ENCODE measurements at regions not wholly inside any gene's neighbourhood (a gene's known extent, or its start where the extent isn't known, plus 50 kb on each side); places are given as distances from the start of the nearest gene placed in this dataset.

- no peaks in the 10 kb centered on the region for H3K36me3 ChIP-seq (ENCODE audit: control insufficient read depth in 4 of 4, insufficient read depth in 4 of 4, low read length in 4 of 4)
- TF ChIP-seq CTCF (IDR thresholded peaks at IDR 0.05; ENCODE audit: control extremely low read depth, extremely low read depth): no peak
- DNase-seq (no peak), ATAC-seq (ENCODE audit: insufficient read depth, low FRiP score) (no peak)
- no peaks in the 10 kb centered on the region for H3K9me3 ChIP-seq (ENCODE audit: control insufficient read depth in 4 of 4, insufficient read depth in 3 of 4, low read length in 3 of 4)
- 47 to 60% methylated on average over 2 of the region's 2 CpGs for WGBS, 2 donors
- H3K9ac ChIP-seq (ENCODE audit: insufficient read depth in 1 of 2, low read length in 2 of 2): no peak overlapping the region
- no peak overlapping the region for H3K4me3 ChIP-seq
- no peaks in the 10 kb centered on the region for H3K4me1 ChIP-seq (ENCODE audit: control insufficient read depth in 5 of 5, insufficient read depth in 5 of 5, low read length in 5 of 5)
- no peak overlapping the region for H3K27ac ChIP-seq (ENCODE audit: low read depth in 1 of 2, low read length in 1 of 2)
- no peaks in the 10 kb centered on the region for H3K27me3 ChIP-seq (ENCODE audit: control insufficient read depth in 3 of 3, insufficient read depth in 3 of 3, low read length in 2 of 3)
These were observed 644.9 kb upstream of the NCAM2 start for GRCh38 chr21:20353351-20353750.

GRCh38 chr21:20373031-20373430 lies 625.2 kb upstream of the NCAM2 start:
- no peak overlapping the region for H3K4me3 ChIP-seq
- no peak overlapping the region for H3K9ac ChIP-seq (ENCODE audit: insufficient read depth in 1 of 2, low read length in 2 of 2)
- ATAC-seq (ENCODE audit: insufficient read depth, low FRiP score): no peak
- WGBS, 2 donors: 55 to 69% methylated on average over 4 of the region's 4 CpGs
- H3K4me1 ChIP-seq (ENCODE audit: control insufficient read depth in 5 of 5, insufficient read depth in 5 of 5, low read length in 5 of 5): no peaks in the 10 kb centered on the region
- DNase-seq: no peak
- no peaks in the 10 kb centered on the region for H3K27me3 ChIP-seq (ENCODE audit: control insufficient read depth in 3 of 3, insufficient read depth in 3 of 3, low read length in 2 of 3)
- TF ChIP-seq CTCF (IDR thresholded peaks at IDR 0.05; ENCODE audit: control extremely low read depth, extremely low read depth): no peak
- no peaks in the 10 kb centered on the region for H3K36me3 ChIP-seq (ENCODE audit: control insufficient read depth in 4 of 4, insufficient read depth in 4 of 4, low read length in 4 of 4)
- no peaks in the 10 kb centered on the region for H3K9me3 ChIP-seq (ENCODE audit: control insufficient read depth in 4 of 4, insufficient read depth in 3 of 4, low read length in 3 of 4)
- no peak overlapping the region for H3K27ac ChIP-seq (ENCODE audit: low read depth in 1 of 2, low read length in 1 of 2)

GRCh38 chr21:20377250-20377649 lies 621.0 kb upstream of the NCAM2 start:
- ATAC-seq (ENCODE audit: insufficient read depth, low FRiP score) (no peak), DNase-seq (no peak)
- WGBS, 2 donors: 7 to 19% methylated on average over 1 of the region's 1 CpG
- no peak overlapping the region for H3K9ac ChIP-seq (ENCODE audit: insufficient read depth in 1 of 2, low read length in 2 of 2)
- H3K4me3 ChIP-seq: no peak overlapping the region
- no peak overlapping the region for H3K27ac ChIP-seq (ENCODE audit: low read depth in 1 of 2, low read length in 1 of 2)
- H3K4me1 ChIP-seq (ENCODE audit: control insufficient read depth in 5 of 5, insufficient read depth in 5 of 5, low read length in 5 of 5): no peaks in the 10 kb centered on the region
- H3K9me3 ChIP-seq (ENCODE audit: control insufficient read depth in 4 of 4, insufficient read depth in 3 of 4, low read length in 3 of 4): no peaks in the 10 kb centered on the region
- no peaks in the 10 kb centered on the region for H3K36me3 ChIP-seq (ENCODE audit: control insufficient read depth in 4 of 4, insufficient read depth in 4 of 4, low read length in 4 of 4)
- no peaks in the 10 kb centered on the region for H3K27me3 ChIP-seq (ENCODE audit: control insufficient read depth in 3 of 3, insufficient read depth in 3 of 3, low read length in 2 of 3)
- no peak for TF ChIP-seq CTCF (IDR thresholded peaks at IDR 0.05; ENCODE audit: control extremely low read depth, extremely low read depth)

- ATAC-seq (ENCODE audit: insufficient read depth, low FRiP score): no peak
- Histone ChIP-seq H3K27me3 (ENCODE audit: control insufficient read depth in 3 of 3, insufficient read depth in 3 of 3, low read length in 2 of 3) (no peaks in the 10 kb centered on the region), H3K36me3 (ENCODE audit: control insufficient read depth in 4 of 4, insufficient read depth in 4 of 4, low read length in 4 of 4) (no peaks in the 10 kb centered on the region), H3K9ac (ENCODE audit: insufficient read depth in 1 of 2, low read length in 2 of 2) (no peak overlapping the region), H3K4me1 (ENCODE audit: control insufficient read depth in 5 of 5, insufficient read depth in 5 of 5, low read length in 5 of 5) (no peaks in the 10 kb centered on the region), H3K4me3 (no peak overlapping the region), H3K9me3 (ENCODE audit: control insufficient read depth in 4 of 4, insufficient read depth in 3 of 4, low read length in 3 of 4) (no peaks in the 10 kb centered on the region), H3K27ac (ENCODE audit: low read depth in 1 of 2, low read length in 1 of 2) (no peak overlapping the region)
- WGBS, 2 donors: 84 to 91% methylated on average over 6 of the region's 6 CpGs
- DNase-seq: no peak
- TF ChIP-seq CTCF (IDR thresholded peaks at IDR 0.05; ENCODE audit: control extremely low read depth, extremely low read depth): no peak
These were observed 609.8 kb upstream of the NCAM2 start for GRCh38 chr21:20388400-20388799.

Data from lung (tissue), 11 donors.